Fibroblast of skin of right biceps (primary cell): ENCODE measurements at regions not wholly inside any gene's neighbourhood (a gene's known extent, or its start where the extent isn't known, plus 50 kb on each side); places are given as distances from the start of the nearest gene placed in this dataset.

Experiments
- DNase-seq: peaks from one replicate; pipeline ENCODE4 v3.0.0-alpha.2; 2013

- DNase-seq: no peak
Observed at GRCh38 chrX:43525901-43526610, 130.0 kb upstream of the MAOA start.

- no peak for DNase-seq
Observed at GRCh38 chrX:43526878-43527277, 129.2 kb upstream of the MAOA start.

- DNase-seq: no peak
Observed at GRCh38 chrX:43527801-43528200, 128.3 kb upstream of the MAOA start.

GRCh38 chrX:43530837-43531236, 125.3 kb upstream of the MAOA start:
- DNase-seq: no peak

- no peak for DNase-seq
Observed at GRCh38 chrX:43540318-43540717, 115.8 kb upstream of the MAOA start.

GRCh38 chrX:43551590-43551989, 104.5 kb upstream of the MAOA start:
- no peak for DNase-seq

- no peak for DNase-seq
Observed at GRCh38 chrX:43552156-43552555, 103.9 kb upstream of the MAOA start.

- DNase-seq: no peak
Observed at GRCh38 chrX:43552703-43553102, 103.4 kb upstream of the MAOA start.

GRCh38 chrX:43553257-43553656, 102.8 kb upstream of the MAOA start:
- no peak for DNase-seq

GRCh38 chrX:43556207-43556606, 99.9 kb upstream of the MAOA start:
- DNase-seq: no peak

GRCh38 chrX:43557792-43558191, 98.3 kb upstream of the MAOA start:
- peak; percentile 31 for DNase-seq

GRCh38 chrX:43559644-43560043, 96.5 kb upstream of the MAOA start:
- peak; percentile 17 for DNase-seq

- DNase-seq: no peak
Observed at GRCh38 chrX:43560247-43560946, 95.7 kb upstream of the MAOA start.

GRCh38 chrX:43562372-43562771, 93.7 kb upstream of the MAOA start:
- no peak for DNase-seq

GRCh38 chrX:43564953-43565352, 91.1 kb upstream of the MAOA start:
- no peak for DNase-seq

GRCh38 chrX:43566170-43566569, 89.9 kb upstream of the MAOA start:
- no peak for DNase-seq

GRCh38 chrX:43573441-43574015, 82.6 kb upstream of the MAOA start:
- DNase-seq: no peak

- no peak for DNase-seq
Observed at GRCh38 chrX:43580621-43581020, 75.5 kb upstream of the MAOA start.

- DNase-seq: no peak
Observed at GRCh38 chrX:43581167-43581566, 74.9 kb upstream of the MAOA start.

GRCh38 chrX:43581888-43582539, 74.1 kb upstream of the MAOA start:
- no peak for DNase-seq

- DNase-seq: no peak
Observed at GRCh38 chrX:43582540-43582913, 73.6 kb upstream of the MAOA start.

GRCh38 chrX:43585922-43586321, 70.2 kb upstream of the MAOA start:
- no peak for DNase-seq

GRCh38 chrX:43586830-43587229, 69.3 kb upstream of the MAOA start:
- DNase-seq: no peak

GRCh38 chrX:43589735-43590134, 66.4 kb upstream of the MAOA start:
- no peak for DNase-seq
